HEK293 (cell line): ENCODE measurements at regions not wholly inside any gene's neighbourhood (a gene's known extent, or its start where the extent isn't known, plus 50 kb on each side); places are given as distances from the start of the nearest gene placed in this dataset.

Experiments
- CTCF ChIP-seq: fragments of 450-650 bp; formaldehyde crosslinking; IDR thresholded peaks from 2 replicates; pipeline ENCODE4 v1.5.1; 2016; ENCODE audit warnings: missing biosample characterization, missing genetic modification characterization
- SALL2 ChIP-seq: fragments of 450-650 bp; formaldehyde crosslinking; IDR thresholded peaks from 2 replicates; pipeline ENCODE4 v1.5.0; 2017; ENCODE audit warnings: missing biosample characterization, mild to moderate bottlenecking, missing genetic modification characterization, borderline replicate concordance
- ZNF138 ChIP-seq: fragments of 450-650 bp; formaldehyde crosslinking; IDR thresholded peaks from 2 replicates; pipeline ENCODE4 v1.5.1; 2016; ENCODE audit warnings: missing biosample characterization, missing genetic modification characterization, borderline replicate concordance
- ZNF274 ChIP-seq, 2 experiments: fragments of 200-500 bp in 1 of 2; fragments of 450-650 bp in 1 of 2; sonication (Bioruptor generic) in 1 of 2; formaldehyde crosslinking in 1 of 2; IDR thresholded peaks; 2 replicates each; pipeline versions ENCODE4 v1.5.1 to v1.6.1; 2014 to 2016; ENCODE audit warnings: borderline replicate concordance in 1 of 2, inconsistent platforms in 1 of 2, low read length in 1 of 2, missing biosample characterization in 1 of 2, missing genetic modification characterization in 1 of 2
- ZNF518A ChIP-seq: fragments of 450-650 bp; formaldehyde crosslinking; conservative IDR thresholded peaks from 2 replicates; pipeline ENCODE4 v1.5.1; 2016; ENCODE audit warnings: low read depth, missing biosample characterization, missing genetic modification characterization
- ZNF561 ChIP-seq: fragments of 450-650 bp; IDR thresholded peaks from 2 replicates; pipeline ENCODE4 v1.5.1; 2018; ENCODE audit warnings: missing biosample characterization, missing genetic modification characterization, borderline replicate concordance
- ZNF626 ChIP-seq: fragments of 450-650 bp; sonication (Bioruptor Pico); formaldehyde crosslinking; IDR thresholded peaks from 2 replicates; pipeline ENCODE4 v1.5.1; 2018; ENCODE audit warnings: missing biosample characterization, missing genetic modification characterization, inconsistent platforms
- ZNF677 ChIP-seq: fragments of 450-650 bp; IDR thresholded peaks from 2 replicates; pipeline ENCODE4 v1.5.0; 2018; ENCODE audit warnings: missing biosample characterization, mild to moderate bottlenecking, missing genetic modification characterization, moderate library complexity
- ZNF843 ChIP-seq: fragments of 450-650 bp; formaldehyde crosslinking; IDR thresholded peaks from 2 replicates; pipeline ENCODE4 v1.5.1; 2016; ENCODE audit warnings: missing biosample characterization, missing genetic modification characterization
- ZSCAN23 ChIP-seq: fragments of 450-650 bp; formaldehyde crosslinking; IDR thresholded peaks from 2 replicates; pipeline ENCODE4 v1.5.1; 2016; ENCODE audit warnings: missing biosample characterization, missing genetic modification characterization

- TF ChIP-seq ZNF274 (IDR thresholded peaks at IDR 0.05; ENCODE audit: low read length) (no peak), ZNF274 (tag by site-specific recombination; IDR thresholded peaks at IDR 0.05; ENCODE audit: borderline replicate concordance) (no peak), CTCF (tag by site-specific recombination) (no peak), ZSCAN23 (no peak), ZNF138 (tag by site-specific recombination) (no peak), ZNF626 (tag by site-specific recombination) (no peak), ZNF677 (tag by site-specific recombination) (no peak), ZNF561 (tag by site-specific recombination) (no peak), ZNF518A (tag by site-specific recombination) (no peak), SALL2 (tag by site-specific recombination) (no peak), ZNF843 (tag by site-specific recombination) (no peak)
Observed at GRCh38 chr1:172949096-172949495, 101.6 kb downstream of the TNFSF18 start.
